ENCODE measurements at regions not wholly inside any gene's neighbourhood (a gene's known extent, or its start where the extent isn't known, plus 50 kb on each side); places are given as distances from the start of the nearest gene placed in this dataset.
"Not testable (repeated sequence)": the region's sequence is repeated elsewhere in the genome, so short reads cannot be mapped to it uniquely, and the experiment has no call there.

GRCh38 chr10:101280511-101280910, 51.2 kb upstream of the LBX1 start:
- no peak for DNase-seq

GRCh38 chr10:101280921-101281320, 51.7 kb upstream of the LBX1 start:
- DNase-seq, result not testable (repeated sequence)

GRCh38 chr10:101282947-101283346, 53.7 kb upstream of the LBX1 start:
- no peak for DNase-seq

GRCh38 chr10:101283762-101284100, 54.5 kb upstream of the LBX1 start:
- DNase-seq, result no peak

GRCh38 chr10:101284101-101284743, 55.0 kb upstream of the LBX1 start:
- DNase-seq, result peak; percentile 57

GRCh38 chr10:101284744-101285463, 55.6 kb upstream of the LBX1 start:
- no peak for DNase-seq

GRCh38 chr10:101285519-101286070, 56.3 kb upstream of the LBX1 start:
- DNase-seq, result peak; percentile 83

- no peak for DNase-seq
Measured at GRCh38 chr10:101286248-101287046, 57.2 kb upstream of the LBX1 start.

GRCh38 chr10:101287183-101287996, 58.1 kb upstream of the LBX1 start:
- peak; percentile 53 for DNase-seq

GRCh38 chr10:101287997-101288635, 58.9 kb upstream of the LBX1 start:
- DNase-seq, result no peak

GRCh38 chr10:101289541-101289940, 60.3 kb upstream of the LBX1 start:
- DNase-seq, result no peak

- DNase-seq, result no peak
Measured at GRCh38 chr10:101290431-101290830, 61.2 kb upstream of the LBX1 start.

GRCh38 chr10:101290881-101291280, 61.6 kb upstream of the LBX1 start:
- no peak for DNase-seq

GRCh38 chr10:101291331-101292193, 62.3 kb upstream of the LBX1 start:
- DNase-seq, result peak; percentile 64

GRCh38 chr10:101292194-101293006, 61.6 kb upstream of the BTRC start:
- peak; percentile 58 for DNase-seq

- DNase-seq, result peak; percentile 50
Measured at GRCh38 chr10:101293007-101293723, 60.8 kb upstream of the BTRC start.

- no peak for DNase-seq
Measured at GRCh38 chr10:101294109-101294508, 59.9 kb upstream of the BTRC start.

- no peak for DNase-seq
Measured at GRCh38 chr10:101295261-101295660, 58.7 kb upstream of the BTRC start.

GRCh38 chr10:101297901-101298486, 56.0 kb upstream of the BTRC start:
- peak; percentile 43 for DNase-seq
